NCI-H748 treated with DMSO at 0.1 percent for 48 hours (cell line): ENCODE measurements at regions not wholly inside any gene's neighbourhood (a gene's known extent, or its start where the extent isn't known, plus 50 kb on each side); places are given as distances from the start of the nearest gene placed in this dataset.
"Not testable (repeated sequence)": the region's sequence is repeated elsewhere in the genome, so short reads cannot be mapped to it uniquely, and the experiment has no call there.

Experiments
- DNase-seq: peaks from one replicate; lab custom pipeline; 2025; lab: John Stamatoyannopoulos, UW

- DNase-seq: no peak
Measured at GRCh38 chr11:92425127-92425526, 200.5 kb downstream of the FAT3 start.

GRCh38 chr11:92432515-92432914, 207.9 kb downstream of the FAT3 start:
- no peak for DNase-seq

GRCh38 chr11:92436034-92436920, 211.7 kb downstream of the FAT3 start:
- no peak for DNase-seq

- DNase-seq: no peak
Measured at GRCh38 chr11:92439133-92439532, 214.5 kb downstream of the FAT3 start.

GRCh38 chr11:92440701-92441442, 216.3 kb downstream of the FAT3 start:
- DNase-seq: no peak

- no peak for DNase-seq
Measured at GRCh38 chr11:92441443-92441726, 216.8 kb downstream of the FAT3 start.

GRCh38 chr11:92443199-92443598, 218.6 kb downstream of the FAT3 start:
- no peak for DNase-seq

GRCh38 chr11:92447586-92447985, 223.0 kb downstream of the FAT3 start:
- DNase-seq: no peak

GRCh38 chr11:92449222-92449621, 224.6 kb downstream of the FAT3 start:
- no peak for DNase-seq

GRCh38 chr11:92449780-92450179, 225.2 kb downstream of the FAT3 start:
- DNase-seq: no peak

- no peak for DNase-seq
Measured at GRCh38 chr11:92451063-92451462, 226.4 kb downstream of the FAT3 start.

GRCh38 chr11:92453055-92453454, 228.4 kb downstream of the FAT3 start:
- no peak for DNase-seq

GRCh38 chr11:92455210-92455790, 230.7 kb downstream of the FAT3 start:
- DNase-seq: no peak

- DNase-seq: no peak
Measured at GRCh38 chr11:92457250-92457649, 232.6 kb downstream of the FAT3 start.

- DNase-seq: no peak
Measured at GRCh38 chr11:92458486-92458885, 233.9 kb downstream of the FAT3 start.

- no peak for DNase-seq
Measured at GRCh38 chr11:92460213-92460612, 235.6 kb downstream of the FAT3 start.

GRCh38 chr11:92461447-92461846, 236.8 kb downstream of the FAT3 start:
- DNase-seq: no peak

- no peak for DNase-seq
Measured at GRCh38 chr11:92462821-92463220, 238.2 kb downstream of the FAT3 start.

GRCh38 chr11:92464822-92465221, 240.2 kb downstream of the FAT3 start:
- no peak for DNase-seq

- not testable (repeated sequence) for DNase-seq
Measured at GRCh38 chr11:92465410-92465809, 240.8 kb downstream of the FAT3 start.

- no peak for DNase-seq
Measured at GRCh38 chr11:92473736-92474135, 249.1 kb downstream of the FAT3 start.

- no peak for DNase-seq
Measured at GRCh38 chr11:92475316-92475715, 250.7 kb downstream of the FAT3 start.

- DNase-seq: no peak
Measured at GRCh38 chr11:92475819-92476218, 251.2 kb downstream of the FAT3 start.
